Activated CD4-positive, alpha-beta T cell treated with anti-CD3 and anti-CD28 coated beads, Interleukin-2, amount 50 U/mL, for 1 hour (primary cell): ENCODE measurements at regions not wholly inside any gene's neighbourhood (a gene's known extent, or its start where the extent isn't known, plus 50 kb on each side); places are given as distances from the start of the nearest gene placed in this dataset.
A peak's percentile ranks its signal among the peaks of the same experiment; 100 is the strongest.
"Not testable (repeated sequence)": the region's sequence is repeated elsewhere in the genome, so short reads cannot be mapped to it uniquely, and the experiment has no call there.

ENCODE experiments used
- DNase-seq: peaks from one replicate; pipeline ENCODE4 v3.0.0-alpha.2; 2020

- no peak for DNase-seq
These were observed 1208.8 kb downstream of the VRK1 start for GRCh38 chr14:98006008-98006407.

GRCh38 chr14:98008381-98009113 is 1211.4 kb downstream of the VRK1 start:
- DNase-seq = no peak

GRCh38 chr14:98009177-98009576 is 1212.0 kb downstream of the VRK1 start:
- not testable (repeated sequence) for DNase-seq

GRCh38 chr14:98010784-98011183 is 1213.6 kb downstream of the VRK1 start:
- DNase-seq = no peak

- no peak for DNase-seq
These were observed 1217.9 kb downstream of the VRK1 start for GRCh38 chr14:98014851-98015615.

- no peak for DNase-seq
These were observed 1218.7 kb downstream of the VRK1 start for GRCh38 chr14:98015921-98016320.

GRCh38 chr14:98018628-98019027 is 1221.4 kb downstream of the VRK1 start:
- peak; percentile 37 for DNase-seq

GRCh38 chr14:98022541-98023520 is 1225.6 kb downstream of the VRK1 start:
- DNase-seq = no peak

- no peak for DNase-seq
These were observed 1231.0 kb downstream of the VRK1 start for GRCh38 chr14:98028162-98028561.

GRCh38 chr14:98035396-98035795 is 1236.6 kb downstream of the BCL11B start:
- no peak for DNase-seq

- no peak for DNase-seq
These were observed 1234.2 kb downstream of the BCL11B start for GRCh38 chr14:98037831-98038230.

GRCh38 chr14:98056946-98057345 is 1215.1 kb downstream of the BCL11B start:
- DNase-seq = no peak

GRCh38 chr14:98059106-98059505 is 1212.9 kb downstream of the BCL11B start:
- DNase-seq = no peak

- DNase-seq = no peak
These were observed 1209.9 kb downstream of the BCL11B start for GRCh38 chr14:98062083-98062482.

GRCh38 chr14:98069712-98070171 is 1202.3 kb downstream of the BCL11B start:
- DNase-seq = no peak

GRCh38 chr14:98070536-98070935 is 1201.5 kb downstream of the BCL11B start:
- DNase-seq = no peak

GRCh38 chr14:98074111-98074510 is 1197.9 kb downstream of the BCL11B start:
- DNase-seq = no peak

- no peak for DNase-seq
These were observed 1194.8 kb downstream of the BCL11B start for GRCh38 chr14:98077176-98077575.

GRCh38 chr14:98082833-98083232 is 1189.2 kb downstream of the BCL11B start:
- DNase-seq = no peak

- DNase-seq = no peak
These were observed 1186.2 kb downstream of the BCL11B start for GRCh38 chr14:98085751-98086150.

- no peak for DNase-seq
These were observed 1178.9 kb downstream of the BCL11B start for GRCh38 chr14:98093111-98093510.

- DNase-seq = no peak
These were observed 1172.5 kb downstream of the BCL11B start for GRCh38 chr14:98099527-98099926.

GRCh38 chr14:98101323-98101722 is 1170.7 kb downstream of the BCL11B start:
- DNase-seq = no peak
